Vagina (tissue), 2 donors: ENCODE measurements at regions not wholly inside any gene's neighbourhood (a gene's known extent, or its start where the extent isn't known, plus 50 kb on each side); places are given as distances from the start of the nearest gene placed in this dataset.
"Not testable (repeated sequence)": the region's sequence is repeated elsewhere in the genome, so short reads cannot be mapped to it uniquely, and the experiment has no call there.

Experiments
- POLR2A ChIP-seq, 2 donors: fragments of 450-650 bp; IDR thresholded peaks; one replicate each; pipeline ENCODE4 v1.6.1; 2017; ENCODE audit warnings: antibody characterized with exemption in 2 of 2, mild to moderate bottlenecking in 2 of 2, moderate library complexity in 2 of 2
- POLR2AphosphoS5 ChIP-seq, 2 donors: sonication (generic); formaldehyde crosslinking; IDR thresholded peaks; one replicate each; pipeline ENCODE4 v1.9.0; 2017; ENCODE audit warnings: antibody characterized with exemption in 2 of 2, mild to moderate bottlenecking in 2 of 2, low read depth in 1 of 2; ENCODE audit not compliant: insufficient read depth in 1 of 2
- TF ChIP-seq, protein P1 (sequence below), 3 experiments: fragments of 450-650 bp in 2 of 3; fragments of 200-600 bp in 1 of 3; sonication (generic) in 1 of 3; IDR thresholded peaks; one replicate each; pipeline ENCODE4 v1.5.1; 2017 to 2019; ENCODE audit warnings: antibody characterized with exemption in 3 of 3, mild to moderate bottlenecking in 2 of 3, moderate library complexity in 2 of 3

GRCh38 chr11:49373385-49373784, 165.0 kb upstream of the FOLH1 start:
- TF ChIP-seq, protein P1, sequence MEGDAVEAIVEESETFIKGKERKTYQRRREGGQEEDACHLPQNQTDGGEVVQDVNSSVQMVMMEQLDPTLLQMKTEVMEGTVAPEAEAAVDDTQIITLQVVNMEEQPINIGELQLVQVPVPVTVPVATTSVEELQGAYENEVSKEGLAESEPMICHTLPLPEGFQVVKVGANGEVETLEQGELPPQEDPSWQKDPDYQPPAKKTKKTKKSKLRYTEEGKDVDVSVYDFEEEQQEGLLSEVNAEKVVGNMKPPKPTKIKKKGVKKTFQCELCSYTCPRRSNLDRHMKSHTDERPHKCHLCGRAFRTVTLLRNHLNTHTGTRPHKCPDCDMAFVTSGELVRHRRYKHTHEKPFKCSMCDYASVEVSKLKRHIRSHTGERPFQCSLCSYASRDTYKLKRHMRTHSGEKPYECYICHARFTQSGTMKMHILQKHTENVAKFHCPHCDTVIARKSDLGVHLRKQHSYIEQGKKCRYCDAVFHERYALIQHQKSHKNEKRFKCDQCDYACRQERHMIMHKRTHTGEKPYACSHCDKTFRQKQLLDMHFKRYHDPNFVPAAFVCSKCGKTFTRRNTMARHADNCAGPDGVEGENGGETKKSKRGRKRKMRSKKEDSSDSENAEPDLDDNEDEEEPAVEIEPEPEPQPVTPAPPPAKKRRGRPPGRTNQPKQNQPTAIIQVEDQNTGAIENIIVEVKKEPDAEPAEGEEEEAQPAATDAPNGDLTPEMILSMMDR (IDR thresholded peaks at IDR 0.05): not testable (repeated sequence)
- not testable (repeated sequence) for TF ChIP-seq POLR2A (IDR thresholded peaks at IDR 0.05); POLR2AphosphoS5 (IDR thresholded peaks at IDR 0.05; ENCODE audit: insufficient read depth in 1 of 2, low read depth in 1 of 2)
